Prostate gland (tissue), 1 donor: ENCODE measurements at regions not wholly inside any gene's neighbourhood (a gene's known extent, or its start where the extent isn't known, plus 50 kb on each side); places are given as distances from the start of the nearest gene placed in this dataset.

Source experiments
- POLR2A ChIP-seq: fragments of 450-650 bp; IDR thresholded peaks from one replicate; pipeline ENCODE4 v1.6.1; 2016; ENCODE audit warnings: antibody characterized with exemption, mild to moderate bottlenecking
- POLR2AphosphoS5 ChIP-seq: sonication (generic); formaldehyde crosslinking; IDR thresholded peaks from one replicate; pipeline ENCODE4 v1.6.1; 2017; ENCODE audit warnings: antibody characterized with exemption

DNA sequence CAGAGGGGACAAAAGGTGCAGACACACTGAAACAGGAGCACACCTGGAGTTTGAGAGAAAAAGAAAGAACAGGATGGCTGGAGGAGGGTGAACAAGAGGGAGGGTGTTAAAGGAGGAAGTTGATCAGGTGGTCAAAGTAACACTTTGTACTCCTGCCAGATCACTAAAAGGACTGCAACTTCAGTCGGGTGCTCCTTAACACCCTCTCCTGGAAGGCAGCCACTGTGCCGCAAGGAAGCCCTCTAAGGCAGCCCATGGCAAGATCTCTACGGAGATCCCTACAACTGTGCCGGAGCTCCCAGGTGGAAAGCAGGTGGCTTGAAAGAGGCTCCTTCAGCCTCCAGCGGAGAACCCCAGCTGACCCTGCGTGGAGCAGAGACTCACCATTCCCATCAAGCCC lies 124.4 kb upstream of the MSX2 start:
- TF ChIP-seq POLR2AphosphoS5 (no peak), POLR2A (no peak)
